NCI-H2029 treated with DMSO at 0.1 percent for 48 hours (cell line): ENCODE measurements at regions not wholly inside any gene's neighbourhood (a gene's known extent, or its start where the extent isn't known, plus 50 kb on each side); places are given as distances from the start of the nearest gene placed in this dataset.
"Not testable (repeated sequence)": the region's sequence is repeated elsewhere in the genome, so short reads cannot be mapped to it uniquely, and the experiment has no call there.

ENCODE experiments used
- DNase-seq: peaks from one replicate; lab custom pipeline; 2025; lab: John Stamatoyannopoulos, UW

DNA sequence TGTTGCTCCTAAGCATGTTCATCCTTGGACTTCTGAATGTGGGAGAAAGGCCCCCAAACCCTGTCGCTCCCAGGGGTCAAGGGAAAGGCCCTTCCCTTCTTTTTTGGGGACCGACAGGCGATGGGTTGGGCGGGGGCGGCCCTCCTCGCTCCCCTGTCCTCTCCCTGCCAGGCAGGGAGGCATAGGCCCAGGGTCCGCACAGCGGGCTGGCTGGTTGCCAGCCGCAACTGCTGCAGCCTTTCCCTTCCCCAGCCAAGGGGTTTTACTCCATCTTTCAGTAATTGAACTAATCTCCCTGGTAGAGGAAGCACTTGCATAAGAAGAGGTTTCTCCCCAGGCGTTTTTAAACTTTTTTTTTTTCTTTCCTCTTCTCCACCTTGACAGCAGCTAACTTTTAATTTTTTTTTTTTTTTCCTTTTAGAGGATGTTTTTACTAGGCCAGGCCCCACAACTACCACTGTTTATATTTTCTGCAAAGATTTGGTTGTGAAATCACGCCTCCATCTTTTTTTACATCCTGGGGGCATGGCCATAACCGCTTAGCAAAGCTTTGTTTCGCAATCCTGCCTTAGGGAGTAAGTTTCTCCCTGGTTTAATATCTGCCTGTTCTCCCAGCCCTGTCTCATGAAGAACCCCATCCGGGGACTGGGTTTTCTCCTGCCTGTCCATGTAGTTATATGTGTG lies 216.9 kb upstream of the ZNF608 start:
- no peak for DNase-seq

DNA sequence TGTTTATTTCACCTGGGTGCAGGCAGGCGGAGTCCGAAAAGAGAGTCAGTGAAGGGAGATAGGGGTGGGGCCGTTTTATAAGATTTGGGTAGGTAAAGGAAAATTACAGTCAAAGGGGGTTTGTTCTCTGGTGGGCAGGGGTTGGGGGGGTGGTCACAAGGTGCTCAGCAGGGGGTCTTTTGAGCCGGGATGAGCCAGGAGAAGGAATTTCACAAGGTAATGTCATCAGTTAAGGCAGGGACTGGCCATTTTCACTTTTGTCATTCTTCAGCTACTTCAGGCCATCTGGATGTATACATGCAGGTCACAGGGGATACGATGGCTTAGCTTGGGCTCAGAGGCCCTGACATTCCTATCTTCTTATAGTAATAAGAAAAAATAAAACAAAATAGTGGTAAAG lies 220.3 kb upstream of the ZNF608 start:
- DNase-seq: not testable (repeated sequence)

DNA sequence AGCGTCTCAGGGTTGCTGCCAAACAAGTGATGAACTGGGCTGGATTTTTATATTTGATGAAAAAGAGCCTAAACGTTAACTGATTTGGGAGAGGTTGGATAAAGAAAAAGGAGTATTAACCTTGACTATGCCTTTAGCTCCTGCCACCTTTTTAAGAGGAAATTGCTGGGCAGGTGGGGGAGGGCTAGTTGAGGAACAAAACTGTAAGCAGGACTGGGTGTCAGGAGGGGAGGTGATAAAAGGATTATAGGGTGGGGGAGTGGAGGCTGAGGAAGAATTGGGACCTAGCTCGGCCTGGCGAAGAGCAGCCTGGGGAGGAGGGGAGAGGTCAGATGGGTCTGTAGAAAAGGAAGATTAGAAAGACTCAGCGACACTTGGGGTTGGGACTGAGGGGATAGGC lies 223.9 kb upstream of the ZNF608 start:
- DNase-seq: not testable (repeated sequence)

DNA sequence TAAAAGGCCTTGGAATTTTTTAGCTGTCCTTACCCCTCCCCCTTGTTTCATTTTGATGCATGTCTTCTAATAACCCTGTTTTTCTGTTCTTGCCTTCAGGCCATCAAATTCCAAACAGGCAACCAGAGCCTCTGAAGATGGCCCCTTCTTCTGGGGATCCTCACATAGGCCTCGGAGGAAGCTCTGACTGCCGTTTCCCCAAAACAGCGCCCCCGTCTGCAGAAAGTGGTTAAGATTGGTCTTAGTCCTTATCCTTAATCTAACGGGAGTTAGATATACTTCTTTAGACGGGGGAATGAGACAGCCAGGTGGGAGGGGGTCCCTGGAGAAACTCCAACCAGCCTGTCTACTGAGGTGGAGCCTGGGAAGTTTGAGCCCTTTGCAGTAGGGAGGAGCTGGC lies 226.3 kb upstream of the ZNF608 start:
- DNase-seq: no peak

DNA sequence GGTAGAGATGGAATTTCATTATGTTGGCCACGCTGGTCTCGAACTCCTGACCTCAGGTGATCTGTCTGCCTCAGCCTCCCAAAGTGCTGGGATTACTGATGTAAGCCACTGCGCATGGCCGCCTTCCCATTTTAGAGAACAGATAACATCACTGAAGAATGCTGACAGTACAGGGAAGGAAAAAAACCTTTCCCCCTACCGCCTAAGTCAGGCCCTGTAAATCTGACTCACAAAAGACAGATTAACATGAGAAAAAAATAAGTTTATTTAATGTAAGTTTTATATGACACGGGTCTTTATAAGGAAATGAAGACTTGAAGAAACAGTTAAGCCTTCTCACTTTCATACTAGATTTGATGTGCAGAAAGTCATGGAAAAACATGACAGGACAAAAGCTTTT lies 227.2 kb upstream of the ZNF608 start:
- no peak for DNase-seq

DNA sequence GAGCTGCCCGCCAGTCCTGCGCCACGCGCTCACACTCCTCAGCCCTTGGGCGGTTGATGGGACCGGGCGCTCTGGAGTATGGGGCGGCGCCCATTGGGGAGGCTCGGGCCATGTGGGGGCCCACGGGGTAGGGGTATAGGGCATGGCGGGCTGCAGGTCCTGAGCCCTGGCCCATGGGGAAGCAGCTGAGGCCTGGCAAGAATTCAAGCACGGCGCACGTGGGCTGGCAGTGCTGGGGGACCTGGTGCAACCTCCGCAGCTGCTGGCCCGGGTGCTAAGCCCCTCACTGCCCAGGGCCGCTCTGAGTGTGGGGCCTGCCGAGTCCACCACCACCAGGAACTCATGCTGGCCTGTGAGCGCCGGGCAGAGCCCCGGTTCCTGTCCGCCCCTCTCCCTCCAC lies 229.6 kb upstream of the ZNF608 start:
- DNase-seq: no peak

DNA sequence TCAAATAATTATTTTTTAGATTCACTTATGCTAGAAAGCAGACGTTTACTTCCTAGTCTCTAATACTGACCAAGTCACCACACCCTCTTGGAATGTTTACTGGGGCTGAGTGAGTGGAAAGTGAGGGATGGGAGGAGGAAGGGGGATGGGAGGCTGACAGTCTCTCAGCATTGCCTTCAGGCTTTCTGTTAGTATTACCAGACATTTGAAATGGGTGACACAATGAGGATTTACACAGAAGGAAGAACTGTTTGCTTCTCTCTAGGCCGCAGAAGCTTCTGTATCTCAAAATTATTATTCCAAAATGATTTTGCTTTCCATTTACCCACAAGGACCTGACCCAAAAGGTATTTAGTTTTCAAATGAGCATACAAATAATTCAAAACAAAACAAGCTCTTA lies 232.8 kb upstream of the ZNF608 start:
- peak; percentile 1 for DNase-seq

DNA sequence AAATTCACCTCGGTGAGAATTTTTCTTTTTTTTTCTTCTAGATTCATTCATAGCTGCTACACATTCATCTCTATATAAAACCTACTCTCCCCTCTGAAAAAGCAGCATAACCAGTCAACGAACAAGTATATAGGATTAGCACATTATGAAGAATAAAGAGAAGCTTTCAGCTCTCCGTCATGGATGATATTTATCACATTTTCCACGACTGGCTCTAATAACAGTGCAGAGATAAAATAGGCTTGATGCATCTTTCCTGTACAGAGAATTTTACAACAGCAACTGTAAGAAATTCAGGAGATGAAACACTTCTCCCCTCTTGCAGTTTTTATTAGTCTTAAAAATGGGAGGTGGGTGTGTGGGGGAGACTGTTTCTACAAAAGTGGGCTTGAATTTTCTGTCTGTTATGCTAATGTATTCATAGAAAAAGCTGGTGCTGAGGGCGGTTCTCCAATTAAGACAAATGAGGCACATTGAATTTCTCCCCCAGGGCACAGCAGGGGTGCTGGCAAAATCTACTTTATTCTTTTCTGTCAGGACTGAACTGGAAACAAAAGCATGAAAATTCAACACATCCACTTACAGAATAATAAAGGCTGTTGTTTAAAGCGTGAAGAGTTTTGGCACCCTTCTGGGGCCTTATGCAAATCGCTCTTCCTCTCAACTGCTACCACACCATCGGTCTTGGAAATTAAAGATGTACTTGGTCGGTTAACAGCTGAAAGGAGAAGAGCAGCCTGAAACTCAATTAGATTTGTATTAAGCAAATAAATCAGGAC lies 233.9 kb upstream of the ZNF608 start:
- no peak for DNase-seq

DNA sequence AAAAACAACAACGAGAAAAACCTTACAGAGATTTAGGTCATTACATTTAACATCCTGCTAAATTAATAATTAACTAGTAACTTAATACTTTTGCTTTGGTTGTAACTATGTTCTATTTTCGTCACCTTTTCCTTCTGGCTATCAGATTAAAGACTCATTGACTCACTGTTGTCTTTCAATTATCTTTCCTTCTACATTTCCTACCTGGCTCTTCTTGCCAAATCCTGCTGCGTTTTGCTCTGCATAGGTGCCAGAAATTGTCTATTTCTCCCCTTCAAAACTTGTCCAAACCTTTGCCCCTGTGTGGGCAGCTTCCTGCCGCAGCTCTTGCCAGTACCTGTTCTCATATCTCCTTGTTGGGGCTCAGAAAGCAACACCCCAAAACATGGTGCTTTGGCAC lies 235.5 kb upstream of the ZNF608 start:
- DNase-seq: no peak

DNA sequence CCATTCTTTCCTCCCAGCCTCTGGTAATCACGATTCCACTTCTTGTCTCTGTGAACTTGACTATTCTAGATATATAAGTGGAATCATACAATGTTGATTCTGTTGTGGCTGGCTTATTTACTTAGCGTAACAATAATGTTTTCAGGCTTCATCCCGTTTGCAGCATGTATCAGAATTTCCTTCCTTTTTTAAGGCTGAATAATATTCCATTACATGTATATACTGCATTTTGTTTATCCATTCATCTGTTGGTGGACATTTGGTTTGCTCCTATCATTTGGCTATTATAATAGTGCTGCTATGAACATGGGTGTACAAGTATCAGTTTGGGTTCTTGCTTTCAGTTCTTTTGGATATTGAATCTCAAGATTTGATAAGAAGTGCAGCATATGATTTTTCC lies 239.7 kb upstream of the ZNF608 start:
- no peak for DNase-seq

DNA sequence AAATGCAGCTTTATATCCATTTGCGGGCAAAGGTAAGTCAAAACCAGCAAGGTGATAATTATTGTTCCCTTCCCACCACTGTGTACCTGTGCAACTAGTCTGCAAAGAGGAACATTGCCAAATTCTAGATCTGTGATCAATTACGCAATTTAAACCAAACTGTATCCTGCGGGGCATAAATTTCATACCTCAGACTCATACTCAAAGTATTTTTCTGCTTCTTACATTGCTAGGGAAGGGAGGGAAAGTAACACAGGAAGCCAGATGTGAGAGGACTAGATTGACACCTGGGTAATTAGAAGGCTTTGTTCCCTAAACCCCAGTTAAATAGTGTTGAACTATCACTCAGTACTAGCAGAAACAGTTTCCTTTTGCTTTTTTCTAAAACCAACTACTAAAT lies 240.2 kb upstream of the ZNF608 start:
- no peak for DNase-seq

DNA sequence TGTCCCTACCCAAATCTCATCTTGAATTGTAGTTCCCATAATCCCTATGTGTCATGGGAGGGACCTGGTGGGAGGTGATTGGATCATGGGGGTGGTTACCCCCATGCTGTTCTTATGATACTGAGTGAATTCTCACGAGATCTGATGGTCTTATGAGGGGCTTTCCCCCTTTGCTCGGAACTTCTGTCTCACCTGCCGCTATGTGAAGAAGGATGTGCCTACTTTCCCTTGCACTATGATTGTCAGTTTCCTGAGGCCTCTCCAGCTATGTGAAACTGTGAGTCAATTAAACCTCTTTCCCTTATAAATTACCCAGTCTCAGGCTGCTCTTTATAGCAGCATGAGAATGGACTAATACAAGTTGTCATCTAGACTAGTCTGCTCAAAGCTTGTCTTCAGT lies 241.3 kb upstream of the ZNF608 start:
- DNase-seq: not testable (repeated sequence)

DNA sequence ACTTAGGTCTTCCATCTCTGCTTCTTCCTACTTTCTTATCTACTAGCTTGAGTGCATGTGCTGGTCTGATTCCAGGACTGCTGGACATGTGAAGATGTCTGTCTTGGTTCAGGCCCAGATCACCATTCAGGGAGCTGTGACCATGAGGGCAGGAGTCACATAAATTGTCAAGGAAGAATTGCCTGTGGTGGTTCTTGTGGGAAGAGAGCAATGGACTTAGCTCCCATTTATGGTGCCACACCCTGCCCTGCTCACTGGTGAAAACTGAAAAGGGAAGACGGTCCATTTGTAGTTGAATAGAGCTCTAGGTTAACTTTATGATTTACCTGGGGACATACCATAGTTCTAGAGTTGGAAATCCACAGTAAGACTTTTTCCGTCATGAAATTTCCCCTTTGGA lies 244.3 kb upstream of the ZNF608 start:
- no peak for DNase-seq

DNA sequence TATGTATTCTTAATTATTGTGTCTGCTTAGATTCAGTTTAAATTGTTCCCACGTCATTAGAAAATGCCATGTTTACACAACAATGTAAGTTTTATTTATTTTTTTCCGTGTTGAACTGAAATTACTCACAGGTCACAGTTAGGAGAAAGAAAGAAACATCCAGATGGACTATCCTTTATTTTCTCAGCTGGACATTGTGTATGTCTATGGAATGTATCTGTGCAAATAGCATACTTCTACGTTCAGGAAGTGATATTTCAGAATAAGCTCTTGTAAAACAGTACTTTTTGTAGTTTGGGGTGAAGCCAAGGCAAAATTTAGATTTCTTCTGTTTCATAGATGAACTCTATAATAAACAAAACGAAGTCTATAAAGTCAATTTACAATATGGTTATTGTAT lies 249.0 kb upstream of the ZNF608 start:
- no peak for DNase-seq

DNA sequence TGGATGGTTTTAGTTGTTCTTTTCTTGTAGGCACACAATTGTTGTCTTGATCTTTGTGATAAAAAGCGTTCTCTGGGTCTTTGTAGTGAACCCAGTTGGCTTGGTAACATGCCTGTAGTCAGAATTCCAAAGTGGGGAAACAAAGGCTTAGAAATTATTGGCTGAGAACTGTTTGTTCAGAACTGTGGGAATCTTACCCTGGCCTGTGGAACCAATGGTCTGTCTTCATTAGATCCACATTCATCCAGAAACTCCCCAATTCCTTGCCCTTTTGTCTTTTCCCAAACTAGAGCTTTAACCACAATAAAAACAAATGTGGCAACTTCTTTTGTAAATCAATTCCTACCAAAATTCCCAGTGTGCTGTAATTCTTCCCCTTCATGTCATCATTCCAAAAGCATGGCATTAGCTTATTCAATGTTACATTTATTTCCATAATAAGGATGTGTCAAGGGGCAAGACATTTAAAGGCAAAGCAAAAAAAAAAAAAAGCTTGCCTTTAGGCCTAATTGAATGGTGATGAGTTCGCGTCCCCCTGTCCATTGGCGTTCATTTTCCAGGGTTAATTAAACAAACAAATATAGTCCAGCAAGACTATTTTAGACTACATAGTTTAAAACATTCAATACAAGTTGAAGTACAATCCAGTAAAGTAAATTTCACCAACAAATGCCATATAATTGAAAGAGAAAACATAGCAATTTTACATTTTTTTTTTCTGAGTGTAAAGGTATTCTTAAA lies 249.8 kb upstream of the ZNF608 start:
- DNase-seq: no peak

DNA sequence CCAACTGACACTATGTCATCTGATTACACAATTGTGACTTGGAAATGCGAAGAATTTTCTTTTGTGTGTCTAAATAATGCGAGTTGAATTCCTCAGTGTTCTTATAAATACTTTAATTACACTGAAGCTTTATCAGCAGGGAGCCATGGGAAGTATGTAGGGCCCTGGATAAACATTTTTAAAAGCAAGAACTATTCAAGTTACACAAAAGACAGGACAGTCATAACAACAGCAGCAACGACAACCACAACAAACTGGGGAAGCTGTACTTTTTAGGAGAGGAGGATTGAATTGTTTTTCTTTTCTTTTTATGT lies 250.3 kb upstream of the ZNF608 start:
- no peak for DNase-seq

DNA sequence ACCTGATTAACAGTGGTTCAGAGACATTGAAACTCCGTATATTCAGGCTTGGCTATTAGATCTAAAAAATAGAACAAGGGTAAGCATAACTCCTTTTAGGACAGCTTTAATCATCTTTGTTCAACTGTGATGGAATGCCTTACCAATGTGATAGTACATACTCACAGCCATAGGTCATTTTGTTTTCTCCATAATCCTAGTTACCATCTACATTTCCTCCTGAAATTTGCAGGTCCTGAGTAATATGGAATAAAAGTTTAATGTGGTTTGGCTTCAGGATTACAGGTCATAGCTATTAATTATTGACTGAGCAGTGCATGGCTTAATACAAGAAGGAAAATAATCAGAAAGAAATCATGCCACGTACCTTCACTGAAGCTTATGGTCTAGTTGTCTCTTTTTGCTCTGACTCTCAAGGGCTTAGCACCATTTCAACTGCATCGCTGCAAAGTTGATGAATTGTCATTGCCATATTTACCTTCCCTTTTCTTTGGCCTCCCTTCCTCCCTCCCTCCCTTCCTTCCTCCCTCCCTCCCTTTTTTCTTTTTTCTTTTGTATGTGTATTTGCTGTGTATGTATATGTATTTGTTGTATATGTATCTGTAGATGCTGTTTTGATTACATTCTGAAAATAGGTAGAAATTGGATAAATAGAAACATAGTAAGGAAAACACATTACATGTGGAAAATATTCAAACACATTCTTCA lies 250.9 kb upstream of the ZNF608 start:
- no peak for DNase-seq

DNA sequence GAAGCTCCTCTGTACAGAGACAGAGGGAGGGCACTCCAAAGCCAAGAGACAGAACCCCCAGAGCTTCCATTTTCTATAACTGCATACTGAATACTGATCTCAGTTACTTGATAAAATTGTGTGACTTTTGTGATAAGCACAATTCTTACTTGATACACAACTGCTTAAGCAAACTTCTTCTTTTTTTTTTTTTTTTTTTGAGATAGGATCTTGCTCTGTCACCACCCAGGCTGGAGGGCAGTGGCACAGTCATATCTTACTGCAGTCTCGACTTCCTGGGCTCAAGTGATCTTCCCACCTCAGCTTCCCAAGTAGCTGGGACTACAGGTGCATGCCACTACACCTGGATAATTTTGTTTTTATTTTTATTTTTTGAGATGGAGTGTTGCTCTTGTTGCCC lies 252.1 kb upstream of the ZNF608 start:
- no peak for DNase-seq

DNA sequence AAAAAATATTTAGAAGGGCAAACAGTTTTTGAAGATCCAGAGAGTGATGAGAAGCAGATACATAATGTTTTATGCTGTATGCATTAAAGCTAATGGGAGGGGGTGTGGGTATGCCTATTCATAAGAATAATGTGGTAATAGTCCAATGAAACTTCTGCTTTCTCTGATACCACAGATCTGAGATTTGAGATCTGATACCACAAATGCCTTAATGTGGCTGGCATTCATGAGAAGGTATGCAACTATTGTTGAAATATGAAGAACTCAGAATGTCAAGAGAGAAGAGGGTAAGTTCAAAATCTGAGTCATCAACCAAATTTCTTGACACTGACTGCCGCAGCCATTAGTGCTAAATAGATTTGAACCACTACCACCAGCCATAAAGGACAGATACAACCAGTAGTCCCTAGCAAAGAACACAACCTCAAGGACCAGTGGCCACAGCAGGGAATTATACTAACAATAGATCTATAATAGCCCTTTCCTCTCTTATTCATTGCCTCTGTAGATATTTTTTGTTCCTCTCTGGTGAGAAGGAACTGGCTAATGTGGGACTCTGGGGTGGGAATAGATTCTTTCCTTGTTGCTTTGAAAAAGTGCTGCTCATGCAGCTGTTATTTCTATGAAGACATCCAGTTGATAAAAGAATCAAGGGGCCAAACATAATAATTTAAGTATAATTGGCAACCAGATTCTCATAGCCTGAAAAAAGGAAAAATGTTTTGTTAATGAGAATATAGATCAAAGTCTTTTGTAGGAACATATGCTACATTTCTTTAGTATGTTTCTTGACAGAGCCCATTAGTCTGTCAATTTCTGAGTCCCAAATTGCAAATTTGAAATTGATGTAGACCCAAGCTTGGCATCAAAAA lies 256.5 kb upstream of the ZNF608 start:
- no peak for DNase-seq

DNA sequence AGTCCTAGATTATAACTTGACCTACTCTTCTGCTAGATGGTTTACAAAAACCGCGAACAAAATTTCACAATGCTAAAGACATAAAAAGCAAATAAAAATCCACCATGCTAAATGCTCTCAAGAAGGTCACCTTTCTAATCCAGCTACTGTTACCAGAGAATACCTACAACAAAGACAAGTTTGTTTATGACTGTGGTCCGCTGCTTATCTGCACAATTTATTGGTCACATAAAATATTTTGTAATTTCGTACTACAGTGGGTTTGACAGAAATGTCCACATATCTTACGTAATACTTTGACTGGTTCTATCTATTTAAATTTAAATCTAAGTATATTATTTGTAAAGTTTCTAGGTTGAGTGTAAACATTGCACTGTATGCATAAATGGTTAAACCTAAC lies 257.6 kb upstream of the ZNF608 start:
- no peak for DNase-seq

DNA sequence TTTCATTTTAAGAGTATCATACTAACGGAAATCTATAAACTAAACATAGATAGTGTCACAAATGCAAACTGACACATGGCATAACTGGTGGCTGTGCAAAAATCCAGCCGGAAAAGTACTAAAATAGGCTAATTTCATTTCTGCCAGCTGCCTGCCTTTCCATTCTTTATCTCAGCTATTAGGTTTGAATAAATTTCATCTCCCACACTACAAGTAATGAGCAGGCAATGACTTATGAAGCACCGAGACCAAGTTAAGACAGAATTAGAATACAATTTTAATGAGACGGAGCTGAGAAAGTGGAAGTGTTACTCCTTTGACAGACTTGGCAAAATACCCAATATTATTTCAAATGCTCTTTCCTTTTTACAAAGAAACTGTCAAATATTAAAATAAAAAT lies 258.8 kb upstream of the ZNF608 start:
- no peak for DNase-seq
